ENCODE measurements at regions not wholly inside any gene's neighbourhood (a gene's known extent, or its start where the extent isn't known, plus 50 kb on each side); places are given as distances from the start of the nearest gene placed in this dataset.

GRCh38 chr20:55882286-55882685 is 123.0 kb downstream of the CBLN4 start:
- Histone ChIP-seq H3K4me1 (ENCODE audit: control insufficient read depth in 1 of 2, insufficient read depth in 2 of 2, low read length in 2 of 2) (no peaks in the 10 kb centered on the region), H3K36me3 (ENCODE audit: control insufficient read depth in 1 of 2, insufficient read depth in 2 of 2, low read length in 2 of 2) (no peaks in the 10 kb centered on the region), H3K27me3 (ENCODE audit: low read depth, low read length) (no peaks in the 10 kb centered on the region), H3K27ac (ENCODE audit: low read length) (no peak overlapping the region), H3K4me3 (ENCODE audit: low read depth in 1 of 2, low read length in 2 of 2) (no peak overlapping the region), H3K9me3 (ENCODE audit: control insufficient read depth in 1 of 2, low read length in 2 of 2) (no peaks in the 10 kb centered on the region)

- H3K4me1 ChIP-seq (ENCODE audit: control insufficient read depth in 1 of 2, insufficient read depth in 2 of 2, low read length in 2 of 2): no peaks in the 10 kb centered on the region
- no peaks in the 10 kb centered on the region for H3K9me3 ChIP-seq (ENCODE audit: control insufficient read depth in 1 of 2, low read length in 2 of 2)
- H3K27me3 ChIP-seq (ENCODE audit: low read depth, low read length): no peaks in the 10 kb centered on the region
- H3K27ac ChIP-seq (ENCODE audit: low read length): no peak overlapping the region
- H3K4me3 ChIP-seq (ENCODE audit: low read depth in 1 of 2, low read length in 2 of 2): no peak overlapping the region
- H3K36me3 ChIP-seq (ENCODE audit: control insufficient read depth in 1 of 2, insufficient read depth in 2 of 2, low read length in 2 of 2): no peaks in the 10 kb centered on the region
Measured at GRCh38 chr20:55881204-55881603, 124.1 kb downstream of the CBLN4 start.

GRCh38 chr20:55880361-55880760 is 125.0 kb downstream of the CBLN4 start:
- Histone ChIP-seq H3K9me3 (ENCODE audit: control insufficient read depth in 1 of 2, low read length in 2 of 2) (no peaks in the 10 kb centered on the region), H3K4me1 (ENCODE audit: control insufficient read depth in 1 of 2, insufficient read depth in 2 of 2, low read length in 2 of 2) (no peaks in the 10 kb centered on the region), H3K4me3 (ENCODE audit: low read depth in 1 of 2, low read length in 2 of 2) (no peak overlapping the region), H3K27ac (ENCODE audit: low read length) (no peak overlapping the region), H3K36me3 (ENCODE audit: control insufficient read depth in 1 of 2, insufficient read depth in 2 of 2, low read length in 2 of 2) (no peaks in the 10 kb centered on the region), H3K27me3 (ENCODE audit: low read depth, low read length) (no peaks in the 10 kb centered on the region)

GRCh38 chr20:55855052-55855451 is 150.3 kb downstream of the CBLN4 start:
- no peak overlapping the region for H3K4me3 ChIP-seq (ENCODE audit: low read depth in 1 of 2, low read length in 2 of 2)
- H3K27ac ChIP-seq (ENCODE audit: low read length): no peak overlapping the region
- H3K9me3 ChIP-seq (ENCODE audit: control insufficient read depth in 1 of 2, low read length in 2 of 2): no peaks in the 10 kb centered on the region
- H3K4me1 ChIP-seq (ENCODE audit: control insufficient read depth in 1 of 2, insufficient read depth in 2 of 2, low read length in 2 of 2): no peaks in the 10 kb centered on the region
- no peaks in the 10 kb centered on the region for H3K36me3 ChIP-seq (ENCODE audit: control insufficient read depth in 1 of 2, insufficient read depth in 2 of 2, low read length in 2 of 2)
- H3K27me3 ChIP-seq (ENCODE audit: low read depth, low read length): no peaks in the 10 kb centered on the region

- no peak overlapping the region for H3K4me3 ChIP-seq (ENCODE audit: low read depth in 1 of 2, low read length in 2 of 2)
- H3K27ac ChIP-seq (ENCODE audit: low read length): no peak overlapping the region
- H3K4me1 ChIP-seq (ENCODE audit: control insufficient read depth in 1 of 2, insufficient read depth in 2 of 2, low read length in 2 of 2): no peaks in the 10 kb centered on the region
- H3K36me3 ChIP-seq (ENCODE audit: control insufficient read depth in 1 of 2, insufficient read depth in 2 of 2, low read length in 2 of 2): no peaks in the 10 kb centered on the region
- no peaks in the 10 kb centered on the region for H3K27me3 ChIP-seq (ENCODE audit: low read depth, low read length)
- no peaks in the 10 kb centered on the region for H3K9me3 ChIP-seq (ENCODE audit: control insufficient read depth in 1 of 2, low read length in 2 of 2)
Measured at GRCh38 chr20:55830121-55830827, 175.0 kb downstream of the CBLN4 start.

GRCh38 chr20:55805138-55805537 is 200.2 kb downstream of the CBLN4 start:
- no peaks in the 10 kb centered on the region for H3K4me1 ChIP-seq (ENCODE audit: control insufficient read depth in 1 of 2, insufficient read depth in 2 of 2, low read length in 2 of 2)
- H3K36me3 ChIP-seq (ENCODE audit: control insufficient read depth in 1 of 2, insufficient read depth in 2 of 2, low read length in 2 of 2): no peaks in the 10 kb centered on the region
- no peak overlapping the region for H3K27ac ChIP-seq (ENCODE audit: low read length)
- H3K9me3 ChIP-seq (ENCODE audit: control insufficient read depth in 1 of 2, low read length in 2 of 2): no peaks in the 10 kb centered on the region
- no peaks in the 10 kb centered on the region for H3K27me3 ChIP-seq (ENCODE audit: low read depth, low read length)
- no peak overlapping the region for H3K4me3 ChIP-seq (ENCODE audit: low read depth in 1 of 2, low read length in 2 of 2)

- H3K9me3 ChIP-seq (ENCODE audit: control insufficient read depth in 1 of 2, low read length in 2 of 2): no peaks in the 10 kb centered on the region
- no peaks in the 10 kb centered on the region for H3K36me3 ChIP-seq (ENCODE audit: control insufficient read depth in 1 of 2, insufficient read depth in 2 of 2, low read length in 2 of 2)
- H3K4me1 ChIP-seq (ENCODE audit: control insufficient read depth in 1 of 2, insufficient read depth in 2 of 2, low read length in 2 of 2): no peaks in the 10 kb centered on the region
- H3K27ac ChIP-seq (ENCODE audit: low read length): no peak overlapping the region
- no peaks in the 10 kb centered on the region for H3K27me3 ChIP-seq (ENCODE audit: low read depth, low read length)
- no peak overlapping the region for H3K4me3 ChIP-seq (ENCODE audit: low read depth in 1 of 2, low read length in 2 of 2)
Measured at GRCh38 chr20:55800552-55801245, 204.6 kb downstream of the CBLN4 start.

- H3K27me3 ChIP-seq (ENCODE audit: low read depth, low read length): no peaks in the 10 kb centered on the region
- no peaks in the 10 kb centered on the region for H3K4me1 ChIP-seq (ENCODE audit: control insufficient read depth in 1 of 2, insufficient read depth in 2 of 2, low read length in 2 of 2)
- H3K9me3 ChIP-seq (ENCODE audit: control insufficient read depth in 1 of 2, low read length in 2 of 2): no peaks in the 10 kb centered on the region
- no peak overlapping the region for H3K27ac ChIP-seq (ENCODE audit: low read length)
- no peak overlapping the region for H3K4me3 ChIP-seq (ENCODE audit: low read depth in 1 of 2, low read length in 2 of 2)
- H3K36me3 ChIP-seq (ENCODE audit: control insufficient read depth in 1 of 2, insufficient read depth in 2 of 2, low read length in 2 of 2): no peaks in the 10 kb centered on the region
Measured at GRCh38 chr20:55793986-55794385, 211.3 kb downstream of the CBLN4 start.

GRCh38 chr20:55792049-55792448 is 213.3 kb downstream of the CBLN4 start:
- no peak overlapping the region for H3K27ac ChIP-seq (ENCODE audit: low read length)

GRCh38 chr20:55790178-55790577 is 215.1 kb downstream of the CBLN4 start:
- Histone ChIP-seq H3K4me3 (ENCODE audit: low read depth in 1 of 2, low read length in 2 of 2) (no peak overlapping the region), H3K4me1 (ENCODE audit: control insufficient read depth in 1 of 2, insufficient read depth in 2 of 2, low read length in 2 of 2) (no peaks in the 10 kb centered on the region)

More at GRCh38 chr20:55792049-55792448, 213.3 kb downstream of the CBLN4 start:
- Histone ChIP-seq H3K36me3 (ENCODE audit: control insufficient read depth in 1 of 2, insufficient read depth in 2 of 2, low read length in 2 of 2) (no peaks in the 10 kb centered on the region), H3K9me3 (ENCODE audit: control insufficient read depth in 1 of 2, low read length in 2 of 2) (no peaks in the 10 kb centered on the region), H3K27me3 (ENCODE audit: low read depth, low read length) (no peaks in the 10 kb centered on the region), H3K4me3 (ENCODE audit: low read depth in 1 of 2, low read length in 2 of 2) (no peak overlapping the region), H3K4me1 (ENCODE audit: control insufficient read depth in 1 of 2, insufficient read depth in 2 of 2, low read length in 2 of 2) (no peaks in the 10 kb centered on the region)

GRCh38 chr20:55784036-55784435 is 221.3 kb downstream of the CBLN4 start:
- Histone ChIP-seq H3K36me3 (ENCODE audit: control insufficient read depth in 1 of 2, insufficient read depth in 2 of 2, low read length in 2 of 2) (no peaks in the 10 kb centered on the region), H3K27ac (ENCODE audit: low read length) (no peak overlapping the region), H3K4me3 (ENCODE audit: low read depth in 1 of 2, low read length in 2 of 2) (no peak overlapping the region), H3K9me3 (ENCODE audit: control insufficient read depth in 1 of 2, low read length in 2 of 2) (no peaks in the 10 kb centered on the region), H3K27me3 (ENCODE audit: low read depth, low read length) (no peaks in the 10 kb centered on the region), H3K4me1 (ENCODE audit: control insufficient read depth in 1 of 2, insufficient read depth in 2 of 2, low read length in 2 of 2) (no peaks in the 10 kb centered on the region)

More at GRCh38 chr20:55790178-55790577, 215.1 kb downstream of the CBLN4 start:
- Histone ChIP-seq H3K27me3 (ENCODE audit: low read depth, low read length) (no peaks in the 10 kb centered on the region), H3K9me3 (ENCODE audit: control insufficient read depth in 1 of 2, low read length in 2 of 2) (no peaks in the 10 kb centered on the region), H3K27ac (ENCODE audit: low read length) (no peak overlapping the region), H3K36me3 (ENCODE audit: control insufficient read depth in 1 of 2, insufficient read depth in 2 of 2, low read length in 2 of 2) (no peaks in the 10 kb centered on the region)
